A673 (cell line): ENCODE measurements at regions not wholly inside any gene's neighbourhood (a gene's known extent, or its start where the extent isn't known, plus 50 kb on each side); places are given as distances from the start of the nearest gene placed in this dataset.

Experiments used
- BruUV-seq: library from RNA; stranded (reverse); fragments of 400-500 nt; replicated peaks from 2 replicates; lab custom pipeline; 2021; lab: Mats Ljungman, UMichigan
- CTCF ChIA-PET: fragments of 300-600 bp; sonication (Branson Sonifier 250); formaldehyde crosslinking; loops from one replicate; lab custom pipeline; 2022; ENCODE audit warnings: antibody characterized with exemption; lab: Charles Lee
- POLR2A ChIA-PET: fragments of 300-600 bp; sonication (Branson Sonifier 250); formaldehyde crosslinking; loops from one replicate; lab custom pipeline; 2022; ENCODE audit warnings: antibody characterized with exemption; ENCODE audit not compliant: low non-redundant PET; lab: Charles Lee
- DNase-seq: peaks from one replicate; pipeline ENCODE4 v3.0.0-alpha.2; 2015; ENCODE audit warnings: low spot score
- H3K27ac ChIP-seq: fragments of 200-600 bp; sonication (generic); 2 replicates; pipeline ENCODE4 v1.5.1; 2016; ENCODE audit warnings: mixed run types, low read depth, mild to moderate bottlenecking, mixed read lengths, antibody characterized with exemption, low read length; ENCODE audit not compliant: poor library complexity, severe bottlenecking
- H3K27me3 ChIP-seq: fragments of 200-600 bp; sonication (generic); replicated peaks from 2 replicates; pipeline ENCODE4 v1.6.1; 2017; ENCODE audit warnings: mixed run types, low read depth, mild to moderate bottlenecking, mixed read lengths, antibody characterized with exemption, low read length; ENCODE audit not compliant: insufficient read depth, poor library complexity
- H3K36me3 ChIP-seq: fragments of 200-600 bp; sonication (generic); 2 replicates; pipeline ENCODE4 v1.6.1; 2016; ENCODE audit warnings: mixed run types, mild to moderate bottlenecking, mixed read lengths, antibody characterized with exemption, low read length; ENCODE audit not compliant: insufficient read depth, poor library complexity, severe bottlenecking
- H3K4me1 ChIP-seq: fragments of 200-600 bp; sonication (generic); 2 replicates; pipeline ENCODE4 v1.6.1; 2017; ENCODE audit warnings: mixed run types, mild to moderate bottlenecking, mixed read lengths, antibody characterized with exemption, low read length; ENCODE audit not compliant: insufficient read depth, poor library complexity, severe bottlenecking
- H3K4me3 ChIP-seq: fragments of 200-600 bp; sonication (generic); 2 replicates; pipeline ENCODE4 v1.5.1; 2016; ENCODE audit warnings: low read depth, mixed run types, mild to moderate bottlenecking, mixed read lengths, low read length; ENCODE audit not compliant: poor library complexity, severe bottlenecking
- H3K9me3 ChIP-seq: fragments of 200-600 bp; sonication (generic); 2 replicates; pipeline ENCODE4 v1.6.1; 2016; ENCODE audit warnings: mixed run types, low read depth, mild to moderate bottlenecking, mixed read lengths, antibody characterized with exemption, low read length; ENCODE audit not compliant: poor library complexity, severe bottlenecking
- EZH2 ChIP-seq: fragments of 200-600 bp; sonication (generic); IDR thresholded peaks from 2 replicates; pipeline ENCODE4 v1.6.1; 2017; ENCODE audit warnings: borderline replicate concordance, low read depth, mild to moderate bottlenecking, mixed read lengths, antibody characterized with exemption, low read length; ENCODE audit not compliant: poor library complexity, severe bottlenecking
- intact Hi-C: fragments of 100-400 bp; cut with micrococcal nuclease; formaldehyde crosslinking; loops from one replicate; pipeline ENCODE4 v1.10.0; 2022; ENCODE audit not compliant: unreplicated experiment
- TF ChIP-seq, protein P1 (sequence below): fragments of 300-800, 200-600 bp; sonication (generic); conservative IDR thresholded peaks from 2 replicates; pipeline ENCODE4 v1.5.1; 2017; ENCODE audit warnings: low read depth, mild to moderate bottlenecking, antibody characterized with exemption, low read length, moderate library complexity, mixed read lengths

GRCh38 chr7:145737617-145738016, 379.0 kb upstream of the CNTNAP2 start:
- TF ChIP-seq EZH2, result no peak
- TF ChIP-seq, protein P1, sequence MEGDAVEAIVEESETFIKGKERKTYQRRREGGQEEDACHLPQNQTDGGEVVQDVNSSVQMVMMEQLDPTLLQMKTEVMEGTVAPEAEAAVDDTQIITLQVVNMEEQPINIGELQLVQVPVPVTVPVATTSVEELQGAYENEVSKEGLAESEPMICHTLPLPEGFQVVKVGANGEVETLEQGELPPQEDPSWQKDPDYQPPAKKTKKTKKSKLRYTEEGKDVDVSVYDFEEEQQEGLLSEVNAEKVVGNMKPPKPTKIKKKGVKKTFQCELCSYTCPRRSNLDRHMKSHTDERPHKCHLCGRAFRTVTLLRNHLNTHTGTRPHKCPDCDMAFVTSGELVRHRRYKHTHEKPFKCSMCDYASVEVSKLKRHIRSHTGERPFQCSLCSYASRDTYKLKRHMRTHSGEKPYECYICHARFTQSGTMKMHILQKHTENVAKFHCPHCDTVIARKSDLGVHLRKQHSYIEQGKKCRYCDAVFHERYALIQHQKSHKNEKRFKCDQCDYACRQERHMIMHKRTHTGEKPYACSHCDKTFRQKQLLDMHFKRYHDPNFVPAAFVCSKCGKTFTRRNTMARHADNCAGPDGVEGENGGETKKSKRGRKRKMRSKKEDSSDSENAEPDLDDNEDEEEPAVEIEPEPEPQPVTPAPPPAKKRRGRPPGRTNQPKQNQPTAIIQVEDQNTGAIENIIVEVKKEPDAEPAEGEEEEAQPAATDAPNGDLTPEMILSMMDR, result no peak

DNA sequence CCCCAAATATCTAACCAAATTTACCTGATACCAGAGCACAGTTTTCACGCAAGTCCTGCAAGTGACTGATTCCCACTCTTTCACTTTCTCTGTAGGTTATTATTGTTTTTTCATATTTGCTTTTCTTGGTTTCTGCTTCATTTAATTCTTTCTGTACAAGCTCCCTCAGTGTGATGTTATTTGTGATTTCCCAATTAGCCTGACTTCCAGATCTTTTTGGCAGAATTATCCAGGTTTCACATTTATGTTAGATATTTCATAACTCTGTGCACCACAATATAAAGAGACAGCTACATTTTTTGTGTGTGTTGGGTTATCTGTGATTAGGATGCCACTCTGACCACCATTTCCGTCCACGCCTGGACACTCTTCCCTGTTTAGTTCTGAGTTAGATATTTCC, 381.5 kb upstream of the CNTNAP2 start:
- Histone ChIP-seq H3K4me3 (no peak overlapping the region), H3K27me3 (no peaks in the 10 kb centered on the region), H3K27ac (no peak overlapping the region), H3K9me3 (no peaks in the 10 kb centered on the region), H3K4me1 (no peaks in the 10 kb centered on the region), H3K36me3 (no peaks in the 10 kb centered on the region)
- no peak for DNase-seq
- POLR2A ChIA-PET, result no interaction called here
- TF ChIP-seq EZH2, result no peak
- TF ChIP-seq, protein P1, result no peak
- no TSS peak for BruUV-seq
- intact Hi-C loops, result no loop called here
- CTCF ChIA-PET, result no interaction called here

More at GRCh38 chr7:145737617-145738016, 379.0 kb upstream of the CNTNAP2 start:
- POLR2A ChIA-PET, result no interaction called here
- Histone ChIP-seq H3K9me3 (no peaks in the 10 kb centered on the region), H3K36me3 (no peaks in the 10 kb centered on the region), H3K4me1 (no peaks in the 10 kb centered on the region), H3K27me3 (no peaks in the 10 kb centered on the region), H3K4me3 (no peak overlapping the region), H3K27ac (no peak overlapping the region)
- no TSS peak for BruUV-seq
- intact Hi-C loops, result no loop called here
- DNase-seq, result no peak
- CTCF ChIA-PET, result no interaction called here

GRCh38 chr7:145732521-145732920, 384.1 kb upstream of the CNTNAP2 start:
- Histone ChIP-seq H3K4me3 (no peak overlapping the region), H3K9me3 (no peaks in the 10 kb centered on the region), H3K4me1 (no peaks in the 10 kb centered on the region), H3K36me3 (no peaks in the 10 kb centered on the region), H3K27ac (no peak overlapping the region), H3K27me3 (no peaks in the 10 kb centered on the region)
- ChIA-PET CTCF (no interaction called here), POLR2A (no interaction called here)
- no peak for DNase-seq
- TF ChIP-seq EZH2, result no peak
- TF ChIP-seq, protein P1, result no peak
- intact Hi-C loops, result no loop called here
- BruUV-seq, result no TSS peak
